ENCODE measurements at regions not wholly inside any gene's neighbourhood (a gene's known extent, or its start where the extent isn't known, plus 50 kb on each side); places are given as distances from the start of the nearest gene placed in this dataset.

GRCh38 chr18:10060469-10060782 lies 146.6 kb downstream of the VAPA start:
- FAIRE-seq (no peak), DNase-seq (ENCODE audit: low read depth) (no peak)
- H3K27ac Mint-ChIP-seq (ENCODE audit: unreplicated experiment), result no peak overlapping the region
- no peak overlapping the region for H2AFZ ChIP-seq (ENCODE audit: low read depth, low read length)
- peaks cover 21% of the 10 kb centered on the region for H3K4me1 ChIP-seq (ENCODE audit: insufficient read depth, low read length)
- peaks cover 8% of the 10 kb centered on the region for H3K27me3 Mint-ChIP-seq (ENCODE audit: low read depth, unreplicated experiment)
- H3K4me3 ChIP-seq (ENCODE audit: insufficient read depth, low read depth, low read length), result no peak overlapping the region
- no peaks in the 10 kb centered on the region for H3K9me3 Mint-ChIP-seq (ENCODE audit: unreplicated experiment)
- H3K36me3 ChIP-seq (ENCODE audit: insufficient read depth, low read length), result no peaks in the 10 kb centered on the region
- H4K20me1 ChIP-seq (ENCODE audit: insufficient read depth, low read length), result no peaks in the 10 kb centered on the region
- no peak overlapping the region for H3K4me2 ChIP-seq (ENCODE audit: low read length)
- H3K4me3 Mint-ChIP-seq (ENCODE audit: unreplicated experiment), result no peak overlapping the region
- peaks cover 21% of the 10 kb centered on the region for H3K4me1 Mint-ChIP-seq (ENCODE audit: low read depth, unreplicated experiment)
- TF ChIP-seq CTCF (IDR thresholded peaks at IDR 0.05; ENCODE audit: insufficient read depth, low read depth, low read length) (no peak), EZH2 (IDR thresholded peaks at IDR 0.05; ENCODE audit: insufficient read depth, low read length) (no peak)
- H3K9me3 ChIP-seq (ENCODE audit: insufficient read depth, low read depth, low read length), result no peaks in the 10 kb centered on the region
- H3K9ac ChIP-seq (ENCODE audit: low read length), result no peak overlapping the region
- no peaks in the 10 kb centered on the region for H3K27me3 ChIP-seq (ENCODE audit: insufficient read depth, low read length)
- H3K79me2 ChIP-seq (ENCODE audit: insufficient read depth, low read length), result no peaks in the 10 kb centered on the region
- H3K36me3 Mint-ChIP-seq (ENCODE audit: low read depth, unreplicated experiment), result no peaks in the 10 kb centered on the region
- H3K27ac ChIP-seq (ENCODE audit: low read depth, low read length), result no peak overlapping the region

GRCh38 chr18:10060841-10061240 lies 147.0 kb downstream of the VAPA start:
- H3K36me3 Mint-ChIP-seq (ENCODE audit: low read depth, unreplicated experiment), result no peaks in the 10 kb centered on the region
- Histone ChIP-seq H3K4me3 (ENCODE audit: insufficient read depth, low read depth, low read length) (no peak overlapping the region), H3K79me2 (ENCODE audit: insufficient read depth, low read length) (no peaks in the 10 kb centered on the region), H3K36me3 (ENCODE audit: insufficient read depth, low read length) (no peaks in the 10 kb centered on the region), H3K9me3 (ENCODE audit: insufficient read depth, low read depth, low read length) (no peaks in the 10 kb centered on the region), H3K4me2 (ENCODE audit: low read length) (no peak overlapping the region), H2AFZ (ENCODE audit: low read depth, low read length) (no peak overlapping the region), H3K4me1 (ENCODE audit: insufficient read depth, low read length) (peaks cover 21% of the 10 kb centered on the region), H3K27ac (ENCODE audit: low read depth, low read length) (no peak overlapping the region), H4K20me1 (ENCODE audit: insufficient read depth, low read length) (no peaks in the 10 kb centered on the region), H3K9ac (ENCODE audit: low read length) (no peak overlapping the region), H3K27me3 (ENCODE audit: insufficient read depth, low read length) (no peaks in the 10 kb centered on the region)
- no peaks in the 10 kb centered on the region for H3K9me3 Mint-ChIP-seq (ENCODE audit: unreplicated experiment)
- FAIRE-seq, result no peak
- peaks cover 23% of the 10 kb centered on the region for H3K4me1 Mint-ChIP-seq (ENCODE audit: low read depth, unreplicated experiment)
- DNase-seq (ENCODE audit: low read depth), result no peak
- TF ChIP-seq EZH2 (IDR thresholded peaks at IDR 0.05; ENCODE audit: insufficient read depth, low read length) (no peak), CTCF (IDR thresholded peaks at IDR 0.05; ENCODE audit: insufficient read depth, low read depth, low read length) (no peak)
- peaks cover 10% of the 10 kb centered on the region for H3K27me3 Mint-ChIP-seq (ENCODE audit: low read depth, unreplicated experiment)
- H3K4me3 Mint-ChIP-seq (ENCODE audit: unreplicated experiment), result no peak overlapping the region
- H3K27ac Mint-ChIP-seq (ENCODE audit: unreplicated experiment), result no peak overlapping the region

GRCh38 chr18:10061566-10062140 lies 147.8 kb downstream of the VAPA start:
- Histone ChIP-seq H2AFZ (ENCODE audit: low read depth, low read length) (no peak overlapping the region), H3K9me3 (ENCODE audit: insufficient read depth, low read depth, low read length) (no peaks in the 10 kb centered on the region), H3K79me2 (ENCODE audit: insufficient read depth, low read length) (no peaks in the 10 kb centered on the region), H4K20me1 (ENCODE audit: insufficient read depth, low read length) (no peaks in the 10 kb centered on the region), H3K36me3 (ENCODE audit: insufficient read depth, low read length) (no peaks in the 10 kb centered on the region), H3K9ac (ENCODE audit: low read length) (no peak overlapping the region), H3K4me1 (ENCODE audit: insufficient read depth, low read length) (peaks cover 21% of the 10 kb centered on the region), H3K27ac (ENCODE audit: low read depth, low read length) (no peak overlapping the region), H3K4me3 (ENCODE audit: insufficient read depth, low read depth, low read length) (no peak overlapping the region), H3K27me3 (ENCODE audit: insufficient read depth, low read length) (no peaks in the 10 kb centered on the region), H3K4me2 (ENCODE audit: low read length) (no peak overlapping the region)
- peaks cover 10% of the 10 kb centered on the region for H3K27me3 Mint-ChIP-seq (ENCODE audit: low read depth, unreplicated experiment)
- H3K4me3 Mint-ChIP-seq (ENCODE audit: unreplicated experiment), result no peak overlapping the region
- H3K4me1 Mint-ChIP-seq (ENCODE audit: low read depth, unreplicated experiment), result peaks cover 23% of the 10 kb centered on the region
- no peak for DNase-seq (ENCODE audit: low read depth)
- TF ChIP-seq EZH2 (IDR thresholded peaks at IDR 0.05; ENCODE audit: insufficient read depth, low read length) (no peak), CTCF (IDR thresholded peaks at IDR 0.05; ENCODE audit: insufficient read depth, low read depth, low read length) (no peak)
- no peak for FAIRE-seq
- H3K9me3 Mint-ChIP-seq (ENCODE audit: unreplicated experiment), result no peaks in the 10 kb centered on the region
- H3K27ac Mint-ChIP-seq (ENCODE audit: unreplicated experiment), result no peak overlapping the region
- no peaks in the 10 kb centered on the region for H3K36me3 Mint-ChIP-seq (ENCODE audit: low read depth, unreplicated experiment)

All from astrocyte (in vitro differentiated cells and primary cell).